Stomach (tissue), 4 donors: ENCODE measurements at regions not wholly inside any gene's neighbourhood (a gene's known extent, or its start where the extent isn't known, plus 50 kb on each side); places are given as distances from the start of the nearest gene placed in this dataset.

Experiments used
- EP300 ChIP-seq: sonication (generic); formaldehyde crosslinking; IDR thresholded peaks from one replicate; pipeline ENCODE4 v1.6.1; 2017; ENCODE audit warnings: antibody characterized with exemption
- POLR2AphosphoS5 ChIP-seq, 3 donors: sonication (generic); formaldehyde crosslinking; IDR thresholded peaks; one replicate each; pipeline ENCODE4 v1.6.1; 2016; ENCODE audit warnings: antibody characterized with exemption in 3 of 3
- TF ChIP-seq, protein P1 (sequence below), 7 experiments: fragments of 450-650 bp in 4 of 7; fragments of 200-600 bp in 3 of 7; sonication (generic) in 3 of 7; IDR thresholded peaks; one replicate each; pipeline ENCODE4 v1.5.1; 2016 to 2019; ENCODE audit warnings: antibody characterized with exemption in 7 of 7, control low read depth in 2 of 7, mild to moderate bottlenecking in 1 of 7

DNA sequence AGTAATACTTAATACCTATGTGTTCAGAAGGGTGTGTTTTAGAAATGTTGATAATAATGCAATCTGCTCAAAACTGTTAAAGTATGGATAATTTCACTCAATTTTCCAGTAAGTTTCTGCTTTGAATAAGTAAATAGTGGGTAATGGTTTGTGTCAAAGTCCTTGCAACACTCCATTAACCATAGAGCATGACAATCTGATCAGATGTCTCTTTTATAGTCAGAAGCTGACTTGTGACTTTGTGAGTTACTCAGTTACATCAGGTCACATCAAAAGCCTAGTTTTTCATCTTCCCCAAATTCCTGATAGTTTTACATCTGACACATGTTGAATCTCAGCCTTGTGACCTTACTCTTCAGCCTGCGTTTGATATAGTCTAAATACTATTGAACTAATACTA lies 338.0 kb downstream of the EFNB2 start:
- TF ChIP-seq, protein P1, sequence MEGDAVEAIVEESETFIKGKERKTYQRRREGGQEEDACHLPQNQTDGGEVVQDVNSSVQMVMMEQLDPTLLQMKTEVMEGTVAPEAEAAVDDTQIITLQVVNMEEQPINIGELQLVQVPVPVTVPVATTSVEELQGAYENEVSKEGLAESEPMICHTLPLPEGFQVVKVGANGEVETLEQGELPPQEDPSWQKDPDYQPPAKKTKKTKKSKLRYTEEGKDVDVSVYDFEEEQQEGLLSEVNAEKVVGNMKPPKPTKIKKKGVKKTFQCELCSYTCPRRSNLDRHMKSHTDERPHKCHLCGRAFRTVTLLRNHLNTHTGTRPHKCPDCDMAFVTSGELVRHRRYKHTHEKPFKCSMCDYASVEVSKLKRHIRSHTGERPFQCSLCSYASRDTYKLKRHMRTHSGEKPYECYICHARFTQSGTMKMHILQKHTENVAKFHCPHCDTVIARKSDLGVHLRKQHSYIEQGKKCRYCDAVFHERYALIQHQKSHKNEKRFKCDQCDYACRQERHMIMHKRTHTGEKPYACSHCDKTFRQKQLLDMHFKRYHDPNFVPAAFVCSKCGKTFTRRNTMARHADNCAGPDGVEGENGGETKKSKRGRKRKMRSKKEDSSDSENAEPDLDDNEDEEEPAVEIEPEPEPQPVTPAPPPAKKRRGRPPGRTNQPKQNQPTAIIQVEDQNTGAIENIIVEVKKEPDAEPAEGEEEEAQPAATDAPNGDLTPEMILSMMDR (IDR thresholded peaks at IDR 0.05) = no peak
- TF ChIP-seq POLR2AphosphoS5 (IDR thresholded peaks at IDR 0.05) (no peak), EP300 (no peak)
